Ectodermal cell (in vitro differentiated cells): ENCODE measurements at regions not wholly inside any gene's neighbourhood (a gene's known extent, or its start where the extent isn't known, plus 50 kb on each side); places are given as distances from the start of the nearest gene placed in this dataset.

Experiments
- H3K27ac ChIP-seq: 2 replicates; pipeline ENCODE4 v1.7.0; 2013; ENCODE audit warnings: mild to moderate bottlenecking, low read depth, low read length; ENCODE audit not compliant: insufficient read depth, poor library complexity, severe bottlenecking
- H3K27me3 ChIP-seq: 2 replicates; pipeline ENCODE4 v1.7.0; 2013; ENCODE audit warnings: mild to moderate bottlenecking, low read length; ENCODE audit not compliant: insufficient read depth, control insufficient read depth, poor library complexity, severe bottlenecking
- H3K36me3 ChIP-seq: one replicate; pipeline ENCODE4 v1.7.0; 2013; ENCODE audit warnings: low read length; ENCODE audit not compliant: control insufficient read depth, insufficient read depth
- H3K4me1 ChIP-seq: one replicate; pipeline ENCODE4 v1.7.0; 2013; ENCODE audit warnings: low read length; ENCODE audit not compliant: control insufficient read depth, insufficient read depth
- H3K4me3 ChIP-seq: 2 replicates; pipeline ENCODE4 v1.7.0; 2013; ENCODE audit warnings: low read depth, low read length, control low read depth; ENCODE audit not compliant: insufficient read depth
- H3K9me3 ChIP-seq: 2 replicates; pipeline ENCODE4 v1.7.0; 2013; ENCODE audit warnings: mild to moderate bottlenecking, low read length, moderate library complexity; ENCODE audit not compliant: control insufficient read depth
- WGBS, 2 experiments: methylation state at CpG; one replicate each; pipeline ENCODE4 v1.1.7; 2013; ENCODE audit warnings: missing lambda C conversion rate in 2 of 2; 5-methylcytosine and 5-hydroxymethylcytosine counted together

- peaks cover 18% of the 10 kb centered on the region for H3K4me1 ChIP-seq
- H3K9me3 ChIP-seq = no peaks in the 10 kb centered on the region
- no peak overlapping the region for H3K4me3 ChIP-seq
- no peaks in the 10 kb centered on the region for H3K36me3 ChIP-seq
- H3K27ac ChIP-seq = no peak overlapping the region
- 71 to 78% methylated on average over 35 of the region's 35 CpGs for WGBS, 2 experiments
- H3K27me3 ChIP-seq = peaks cover 72% of the 10 kb centered on the region
Measured at GRCh38 chr14:54219261-54220070, 177.3 kb upstream of the CDKN3 start.

GRCh38 chr14:54220071-54220703 lies 176.6 kb upstream of the CDKN3 start:
- no peak overlapping the region for H3K27ac ChIP-seq
- H3K27me3 ChIP-seq = peaks cover 74% of the 10 kb centered on the region
- 39 to 41% methylated on average over 26 to 28 of the region's 28 CpGs for WGBS, 2 experiments
- no peaks in the 10 kb centered on the region for H3K36me3 ChIP-seq
- no peaks in the 10 kb centered on the region for H3K9me3 ChIP-seq
- H3K4me1 ChIP-seq = peaks cover 18% of the 10 kb centered on the region
- H3K4me3 ChIP-seq = no peak overlapping the region

- H3K36me3 ChIP-seq = no peaks in the 10 kb centered on the region
- no peak overlapping the region for H3K27ac ChIP-seq
- peaks cover 80% of the 10 kb centered on the region for H3K27me3 ChIP-seq
- 57 to 71% methylated on average over 5 of the region's 5 CpGs for WGBS, 2 experiments
- H3K4me1 ChIP-seq = peaks cover 18% of the 10 kb centered on the region
- H3K4me3 ChIP-seq = no peak overlapping the region
- no peaks in the 10 kb centered on the region for H3K9me3 ChIP-seq
Measured at GRCh38 chr14:54220704-54221431, 175.9 kb upstream of the CDKN3 start.

- Histone ChIP-seq H3K27ac (no peak overlapping the region), H3K36me3 (no peaks in the 10 kb centered on the region), H3K4me3 (no peak overlapping the region), H3K4me1 (peaks cover 18% of the 10 kb centered on the region), H3K9me3 (no peaks in the 10 kb centered on the region), H3K27me3 (peaks cover 80% of the 10 kb centered on the region)
- WGBS, 2 experiments = 38 to 60% methylated on average over 1 to 2 of the region's 3 CpGs
Measured at GRCh38 chr14:54221432-54221803, 175.4 kb upstream of the CDKN3 start.

- peaks cover 80% of the 10 kb centered on the region for H3K27me3 ChIP-seq
- H3K4me1 ChIP-seq = peaks cover 18% of the 10 kb centered on the region
- H3K27ac ChIP-seq = no peak overlapping the region
- WGBS, 2 experiments = 28 to 38% methylated on average over 4 of the region's 4 CpGs
- H3K4me3 ChIP-seq = no peak overlapping the region
- H3K36me3 ChIP-seq = no peaks in the 10 kb centered on the region
- H3K9me3 ChIP-seq = no peaks in the 10 kb centered on the region
Measured at GRCh38 chr14:54221971-54222370, 174.8 kb upstream of the CDKN3 start.

GRCh38 chr14:54223831-54224402 lies 172.9 kb upstream of the CDKN3 start:
- WGBS, 2 experiments = 94 to 97% methylated on average over 4 to 5 of the region's 5 CpGs
- peaks cover 63% of the 10 kb centered on the region for H3K27me3 ChIP-seq
- no peak overlapping the region for H3K27ac ChIP-seq
- peaks cover 15% of the 10 kb centered on the region for H3K4me1 ChIP-seq
- H3K9me3 ChIP-seq = no peaks in the 10 kb centered on the region
- H3K36me3 ChIP-seq = no peaks in the 10 kb centered on the region
- H3K4me3 ChIP-seq = no peak overlapping the region

GRCh38 chr14:54225457-54226060 lies 171.2 kb upstream of the CDKN3 start:
- Histone ChIP-seq H3K4me1 (peaks cover 12% of the 10 kb centered on the region), H3K9me3 (no peaks in the 10 kb centered on the region), H3K27ac (no peak overlapping the region), H3K27me3 (peaks cover 47% of the 10 kb centered on the region), H3K4me3 (no peak overlapping the region), H3K36me3 (no peaks in the 10 kb centered on the region)
- 87 to 90% methylated on average over 5 to 7 of the region's 7 CpGs for WGBS, 2 experiments

GRCh38 chr14:54226103-54226502 lies 170.7 kb upstream of the CDKN3 start:
- Histone ChIP-seq H3K4me3 (no peak overlapping the region), H3K4me1 (peaks cover 12% of the 10 kb centered on the region), H3K27ac (no peak overlapping the region), H3K27me3 (peaks cover 41% of the 10 kb centered on the region), H3K9me3 (no peaks in the 10 kb centered on the region), H3K36me3 (no peaks in the 10 kb centered on the region)
- 88 to 96% methylated on average over 1 to 2 of the region's 2 CpGs for WGBS, 2 experiments

GRCh38 chr14:54226558-54226957 lies 170.2 kb upstream of the CDKN3 start:
- Histone ChIP-seq H3K27me3 (peaks cover 37% of the 10 kb centered on the region), H3K9me3 (no peaks in the 10 kb centered on the region), H3K4me3 (no peak overlapping the region), H3K36me3 (no peaks in the 10 kb centered on the region), H3K4me1 (peaks cover 10% of the 10 kb centered on the region), H3K27ac (no peak overlapping the region)
- 83 to 91% methylated on average over 1 to 2 of the region's 2 CpGs for WGBS, 2 experiments
